SKM-1 treated with dmso at 0.1 percent for 144 hours (cell line): ENCODE measurements at regions not wholly inside any gene's neighbourhood (a gene's known extent, or its start where the extent isn't known, plus 50 kb on each side); places are given as distances from the start of the nearest gene placed in this dataset.

ENCODE experiments used
- DNase-seq: peaks from one replicate; lab custom pipeline; 2025; ENCODE audit not compliant: unreplicated experiment; lab: John Stamatoyannopoulos, UW

DNA sequence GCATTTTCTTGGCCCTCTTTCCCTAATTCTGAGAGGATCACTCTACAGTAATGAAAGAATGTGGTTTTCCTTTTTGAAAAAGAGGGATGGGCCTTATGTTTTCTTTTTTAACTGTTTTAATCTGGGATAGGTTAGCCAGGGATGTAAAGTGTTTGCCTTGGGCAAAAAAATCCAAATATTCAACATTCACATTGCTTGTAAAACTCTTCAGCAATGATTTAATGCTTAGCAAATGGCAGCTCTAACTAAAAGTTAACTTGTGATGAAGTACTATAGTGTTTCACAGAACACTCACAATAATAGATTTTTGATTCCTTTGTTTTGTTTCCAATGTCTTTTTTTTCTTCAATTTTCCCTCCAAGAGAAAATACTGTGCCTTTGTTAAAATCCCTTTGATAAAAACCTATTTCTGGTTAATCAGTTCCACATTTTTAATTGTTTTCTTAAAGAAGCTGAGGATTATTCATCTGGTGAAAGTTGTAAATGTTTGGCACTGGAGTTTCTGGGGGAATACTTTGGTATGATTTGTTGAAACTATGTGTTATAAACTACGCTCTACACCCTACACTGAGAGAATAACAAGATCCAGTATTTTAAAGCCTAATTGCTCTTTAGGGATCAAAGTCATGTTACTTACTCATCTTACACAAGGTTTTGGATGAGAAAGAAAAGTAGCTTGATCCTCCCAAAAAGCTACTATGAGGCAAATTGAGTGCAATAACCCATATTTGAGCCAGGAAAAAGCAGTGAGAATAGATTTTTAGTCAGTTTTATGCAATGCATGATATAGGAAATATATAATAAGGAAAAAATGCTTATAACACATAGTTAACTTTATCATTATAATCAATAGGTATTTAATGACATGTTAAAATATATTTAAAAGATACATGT, 335.8 kb downstream of the EPHA7 start:
- no peak for DNase-seq

GRCh38 chr6:93081901-93082300, 337.5 kb downstream of the EPHA7 start:
- DNase-seq = no peak

DNA sequence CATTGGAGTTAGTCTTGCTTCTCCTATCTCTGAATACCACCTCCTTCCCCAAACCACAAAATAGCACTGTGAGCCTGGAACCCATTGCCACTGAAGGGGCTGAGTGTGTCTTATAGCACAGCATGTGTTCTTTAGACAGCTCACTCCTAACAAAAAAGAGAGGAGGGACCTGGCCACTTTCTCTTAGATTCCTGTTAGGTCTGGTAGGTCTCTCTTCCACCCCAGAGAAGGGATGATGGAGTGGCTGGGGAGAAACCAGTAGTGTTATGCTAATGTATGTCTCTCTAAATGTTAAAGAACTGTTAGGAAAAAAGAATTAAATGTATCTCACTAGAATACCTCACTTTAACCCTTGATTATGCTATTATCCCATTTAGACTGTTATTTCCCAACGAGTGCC, 340.3 kb downstream of the EPHA7 start:
- DNase-seq = no peak

DNA sequence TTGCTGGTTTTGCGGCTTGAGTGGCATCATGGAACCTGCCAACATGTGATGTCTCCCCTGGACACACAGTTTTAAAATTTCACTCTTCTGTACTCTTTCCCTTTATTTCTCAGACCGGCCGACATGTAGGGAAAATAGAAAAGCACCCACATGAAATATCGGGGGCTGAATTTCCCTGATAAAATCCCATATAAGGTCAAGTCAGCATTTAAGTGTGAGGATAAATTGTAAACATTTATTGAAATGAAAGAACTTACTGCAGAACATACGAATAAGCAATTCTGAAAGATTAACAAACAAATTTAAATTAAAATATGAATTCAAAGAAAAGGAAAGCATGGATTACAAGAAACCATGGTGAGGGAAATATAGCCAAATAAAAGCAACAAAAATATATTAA, 345.5 kb downstream of the EPHA7 start:
- no peak for DNase-seq

GRCh38 chr6:93069856-93070255, 349.5 kb downstream of the EPHA7 start:
- no peak for DNase-seq

- DNase-seq = no peak
Observed at GRCh38 chr6:93059911-93060310, 359.4 kb downstream of the EPHA7 start.

- no peak for DNase-seq
Observed at GRCh38 chr6:93057584-93057983, 361.8 kb downstream of the EPHA7 start.

GRCh38 chr6:93048381-93048780, 371.0 kb downstream of the EPHA7 start:
- no peak for DNase-seq

- no peak for DNase-seq
Observed at GRCh38 chr6:93047033-93047432, 372.3 kb downstream of the EPHA7 start.

- DNase-seq = no peak
Observed at GRCh38 chr6:93045156-93045555, 374.2 kb downstream of the EPHA7 start.

GRCh38 chr6:93040375-93040774, 379.0 kb downstream of the EPHA7 start:
- DNase-seq = no peak

DNA sequence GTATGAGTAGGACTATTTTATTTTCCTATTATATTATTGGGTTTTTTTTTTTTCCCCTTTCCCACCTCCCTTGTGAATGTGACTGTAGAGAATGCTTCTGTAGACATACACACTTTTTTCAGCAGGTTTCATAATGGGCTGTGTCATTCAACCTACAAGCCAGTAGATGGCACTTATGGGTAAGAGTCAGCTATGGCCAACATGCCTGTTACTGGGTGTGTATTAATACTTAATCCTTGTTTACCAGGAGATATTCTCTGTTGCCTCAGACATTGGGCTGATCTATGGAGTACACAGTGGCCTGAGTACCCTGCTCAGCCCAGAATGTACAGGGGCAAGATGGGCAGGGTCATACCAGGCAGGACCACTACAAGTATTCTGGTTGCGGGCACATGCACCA, 382.5 kb downstream of the EPHA7 start:
- DNase-seq = no peak

DNA sequence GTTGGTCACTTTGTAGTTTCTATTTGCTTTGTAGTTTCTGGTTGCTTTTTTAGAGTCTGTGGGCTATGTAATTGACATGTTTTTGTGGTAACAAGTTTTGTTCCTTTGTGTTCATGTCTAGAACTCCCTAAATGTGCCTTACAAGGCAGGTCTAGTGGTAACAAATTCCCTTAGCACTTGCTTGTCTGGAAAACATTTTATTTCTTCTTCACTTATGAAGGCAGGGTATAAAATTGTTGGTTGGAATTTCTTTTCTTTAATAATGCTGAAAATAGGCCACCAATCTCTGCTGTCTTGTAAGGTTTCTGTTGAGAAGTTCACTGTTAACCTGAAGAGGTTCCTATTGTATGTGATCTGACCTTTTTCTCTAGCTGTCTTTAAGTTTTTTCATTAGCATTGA, 383.6 kb downstream of the EPHA7 start:
- no peak for DNase-seq

GRCh38 chr6:93021235-93021915, 398.0 kb downstream of the EPHA7 start:
- DNase-seq = no peak

GRCh38 chr6:93017626-93018025, 401.7 kb downstream of the EPHA7 start:
- no peak for DNase-seq

DNA sequence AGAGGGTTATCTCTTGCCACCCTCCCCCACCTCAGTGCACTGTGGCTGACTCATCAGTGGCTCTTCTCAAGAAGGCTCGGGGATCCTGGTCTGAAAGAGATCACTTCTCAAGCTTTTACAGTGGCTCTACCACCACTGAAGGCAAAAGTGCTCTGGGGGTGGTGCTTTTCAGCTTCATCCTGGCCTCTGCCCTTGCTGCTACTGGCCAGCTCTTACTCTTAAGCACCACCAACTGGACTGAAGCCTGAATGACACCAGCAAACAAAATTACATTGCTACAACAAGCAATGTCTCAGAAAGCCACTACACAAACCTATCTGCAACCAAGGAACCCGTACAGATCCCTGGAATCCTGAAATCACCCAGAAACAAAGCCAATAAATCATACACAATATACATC, 402.1 kb downstream of the EPHA7 start:
- DNase-seq = no peak

- no peak for DNase-seq
Observed at GRCh38 chr6:93013054-93013453, 406.3 kb downstream of the EPHA7 start.

- no peak for DNase-seq
Observed at GRCh38 chr6:93008375-93008774, 411.0 kb downstream of the EPHA7 start.

- DNase-seq = no peak
Observed at GRCh38 chr6:92989656-92990055, 429.7 kb downstream of the EPHA7 start.

- no peak for DNase-seq
Observed at GRCh38 chr6:92979281-92979680, 440.1 kb downstream of the EPHA7 start.

DNA sequence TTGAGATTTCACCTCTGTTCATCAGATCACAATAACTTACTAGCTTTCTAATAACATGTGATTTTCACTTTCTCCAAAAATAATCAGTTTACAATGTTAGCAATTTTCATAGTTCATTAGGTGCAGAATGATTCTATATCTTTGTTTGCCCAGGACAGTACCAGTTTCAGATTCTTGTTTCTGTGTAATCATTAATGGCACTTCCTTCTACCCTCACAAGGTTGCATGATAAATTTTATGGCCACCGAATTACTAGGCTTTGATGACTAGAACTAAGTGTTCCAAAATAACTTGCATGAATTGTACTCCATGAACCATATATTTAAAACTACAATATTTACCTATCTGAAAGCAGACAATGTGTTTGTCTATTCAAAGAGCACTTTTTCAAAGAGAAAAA, 442.3 kb downstream of the EPHA7 start:
- DNase-seq = no peak

DNA sequence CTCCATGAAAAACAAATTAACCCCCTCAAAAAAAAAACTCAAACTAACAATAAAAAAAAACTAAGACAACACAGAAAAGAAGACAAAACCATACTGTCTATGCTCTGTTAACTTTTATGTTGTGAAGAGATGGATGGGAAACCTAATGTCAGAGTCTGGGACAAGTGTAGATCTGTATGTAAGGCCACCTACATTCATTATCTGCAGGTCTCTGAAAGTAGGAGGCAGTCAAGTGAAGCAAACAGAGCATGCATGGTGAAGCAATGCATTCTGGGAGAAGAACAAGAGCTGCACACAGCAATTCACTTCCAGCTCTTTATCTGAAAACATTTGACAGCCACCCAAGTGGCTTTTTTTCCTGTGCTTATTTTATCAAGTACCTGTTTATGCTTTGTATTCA, 452.0 kb downstream of the EPHA7 start:
- no peak for DNase-seq

DNA sequence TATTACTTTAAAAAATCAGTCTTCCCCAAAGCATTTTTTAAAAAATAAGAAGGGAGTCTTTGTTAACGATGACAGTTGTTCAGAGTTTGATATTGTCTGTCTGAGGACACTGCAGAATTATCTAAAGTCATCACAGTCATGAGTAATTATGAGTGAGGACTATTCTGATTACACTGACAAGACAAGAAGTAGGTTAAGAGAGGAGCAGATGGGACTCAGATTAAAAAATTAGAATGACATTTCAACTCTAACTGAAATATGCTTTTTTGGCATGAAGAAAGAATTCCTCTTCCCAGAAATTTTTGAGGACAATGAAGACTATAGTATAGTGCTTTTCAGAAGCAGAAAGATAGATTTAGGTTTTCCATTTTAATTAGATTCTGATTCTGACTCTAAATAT, 456.5 kb downstream of the EPHA7 start:
- DNase-seq = no peak
